Brain microvascular endothelial cell (primary cell): ENCODE measurements at regions not wholly inside any gene's neighbourhood (a gene's known extent, or its start where the extent isn't known, plus 50 kb on each side); places are given as distances from the start of the nearest gene placed in this dataset.

Experiments used
- DNase-seq: peaks from one replicate; pipeline ENCODE4 v3.0.0-alpha.2; 2020
- H3K27ac ChIP-seq: fragments of 250-450 bp; sonication (Bioruptor Pico); 2 replicates; pipeline ENCODE4 v1.5.1; 2020; ENCODE audit warnings: mild to moderate bottlenecking, moderate library complexity
- H3K27me3 ChIP-seq: fragments of 250-450 bp; sonication (Bioruptor Pico); replicated peaks from 2 replicates; pipeline ENCODE4 v1.5.1; 2020; ENCODE audit warnings: mild to moderate bottlenecking
- H3K36me3 ChIP-seq: fragments of 250-450 bp; sonication (Bioruptor Pico); replicated peaks from 2 replicates; pipeline ENCODE4 v1.5.1; 2020; ENCODE audit warnings: mild to moderate bottlenecking
- H3K4me3 ChIP-seq: 2 replicates; pipeline ENCODE4 v1.5.1; 2011; ENCODE audit warnings: low read depth, mild to moderate bottlenecking, control low read depth, low read length, moderate library complexity
- CTCF ChIP-seq: IDR thresholded peaks from 2 replicates; pipeline ENCODE4 v1.5.1; 2011; ENCODE audit warnings: low read depth, mild to moderate bottlenecking, moderate library complexity, low read length, control low read depth, inconsistent platforms; ENCODE audit errors: missing control alignments
- in situ Hi-C: cut with HindIII; loops from 2 replicates; pipeline ENCODE4 v1.10.0; 2017; ENCODE audit warnings: low sequenced_read_pairs, low pct_ligation_motif_present

GRCh38 chr20:7123457-7123856, 356.0 kb downstream of the BMP2 start:
- Histone ChIP-seq H3K27me3 (no peaks in the 10 kb centered on the region), H3K4me3 (no peak overlapping the region), H3K36me3 (no peaks in the 10 kb centered on the region), H3K27ac (no peak overlapping the region)
- DNase-seq, result no peak
- in situ Hi-C loops, result no loop called here
- no peak for TF ChIP-seq CTCF

GRCh38 chr20:7124120-7124519, 356.6 kb downstream of the BMP2 start:
- DNase-seq, result no peak
- no peak for TF ChIP-seq CTCF
- in situ Hi-C loops, result no loop called here
- no peaks in the 10 kb centered on the region for H3K36me3 ChIP-seq
- no peaks in the 10 kb centered on the region for H3K27me3 ChIP-seq
- H3K27ac ChIP-seq, result no peak overlapping the region
- no peak overlapping the region for H3K4me3 ChIP-seq

- in situ Hi-C loops, result no loop called here
- no peak overlapping the region for H3K27ac ChIP-seq
- no peaks in the 10 kb centered on the region for H3K36me3 ChIP-seq
- no peak overlapping the region for H3K4me3 ChIP-seq
- TF ChIP-seq CTCF, result no peak
- no peak for DNase-seq
- no peaks in the 10 kb centered on the region for H3K27me3 ChIP-seq
Measured at GRCh38 chr20:7136886-7137285, 369.4 kb downstream of the BMP2 start.

GRCh38 chr20:7137395-7138151, 370.1 kb downstream of the BMP2 start:
- no peak overlapping the region for H3K4me3 ChIP-seq
- in situ Hi-C loops, result no loop called here
- TF ChIP-seq CTCF, result no peak
- H3K36me3 ChIP-seq, result no peaks in the 10 kb centered on the region
- no peak overlapping the region for H3K27ac ChIP-seq
- DNase-seq, result no peak
- no peaks in the 10 kb centered on the region for H3K27me3 ChIP-seq

- Histone ChIP-seq H3K27me3 (no peaks in the 10 kb centered on the region), H3K27ac (no peak overlapping the region), H3K36me3 (no peaks in the 10 kb centered on the region), H3K4me3 (no peak overlapping the region)
- TF ChIP-seq CTCF, result no peak
- no peak for DNase-seq
- in situ Hi-C loops, result no loop called here
Measured at GRCh38 chr20:7144464-7144863, 377.0 kb downstream of the BMP2 start.
